Gastroesophageal sphincter (tissue), 3 donors: ENCODE measurements at regions not wholly inside any gene's neighbourhood (a gene's known extent, or its start where the extent isn't known, plus 50 kb on each side); places are given as distances from the start of the nearest gene placed in this dataset.

ENCODE experiments used
- EP300 ChIP-seq: sonication (generic); formaldehyde crosslinking; IDR thresholded peaks from one replicate; pipeline ENCODE4 v1.6.1; 2017; ENCODE audit warnings: antibody characterized with exemption, mild to moderate bottlenecking
- POLR2A ChIP-seq, 2 donors: fragments of 450-650 bp; IDR thresholded peaks; one replicate each; pipeline ENCODE4 v1.6.1; 2017; ENCODE audit warnings: antibody characterized with exemption in 2 of 2, mild to moderate bottlenecking in 2 of 2, moderate library complexity in 1 of 2
- POLR2AphosphoS5 ChIP-seq: sonication (generic); formaldehyde crosslinking; IDR thresholded peaks from one replicate; pipeline ENCODE4 v1.6.1; 2017; ENCODE audit warnings: antibody characterized with exemption
- TF ChIP-seq, protein P1 (sequence below), 4 experiments: fragments of 200-600 bp in 2 of 4; fragments of 450-650 bp in 2 of 4; sonication (generic) in 1 of 4; IDR thresholded peaks; one replicate each; pipeline ENCODE4 v1.5.1; 2017 to 2019; ENCODE audit warnings: antibody characterized with exemption in 4 of 4, mild to moderate bottlenecking in 2 of 4, moderate library complexity in 2 of 4

DNA sequence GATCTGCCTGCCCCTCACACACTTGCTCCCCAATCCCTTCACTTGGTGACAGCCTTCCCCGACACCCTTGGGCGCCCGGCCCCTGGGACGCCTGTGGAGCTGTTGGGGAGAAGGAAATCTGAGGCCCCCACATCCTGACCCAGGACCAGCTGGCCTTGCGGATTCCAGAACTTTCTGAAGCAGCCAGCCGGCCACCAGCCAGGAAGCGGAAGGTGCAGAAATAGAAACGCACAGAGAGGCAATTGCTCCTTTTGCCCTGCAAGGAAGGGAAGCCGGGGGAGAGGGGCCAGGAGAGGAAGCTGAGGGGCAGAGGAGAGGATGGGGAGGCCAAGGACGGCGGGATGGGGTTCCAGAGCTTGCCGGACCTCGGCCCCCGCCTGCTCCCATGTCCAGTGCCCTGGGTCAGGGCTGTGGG, 66.7 kb upstream of the LINC01488 start:
- TF ChIP-seq, protein P1, sequence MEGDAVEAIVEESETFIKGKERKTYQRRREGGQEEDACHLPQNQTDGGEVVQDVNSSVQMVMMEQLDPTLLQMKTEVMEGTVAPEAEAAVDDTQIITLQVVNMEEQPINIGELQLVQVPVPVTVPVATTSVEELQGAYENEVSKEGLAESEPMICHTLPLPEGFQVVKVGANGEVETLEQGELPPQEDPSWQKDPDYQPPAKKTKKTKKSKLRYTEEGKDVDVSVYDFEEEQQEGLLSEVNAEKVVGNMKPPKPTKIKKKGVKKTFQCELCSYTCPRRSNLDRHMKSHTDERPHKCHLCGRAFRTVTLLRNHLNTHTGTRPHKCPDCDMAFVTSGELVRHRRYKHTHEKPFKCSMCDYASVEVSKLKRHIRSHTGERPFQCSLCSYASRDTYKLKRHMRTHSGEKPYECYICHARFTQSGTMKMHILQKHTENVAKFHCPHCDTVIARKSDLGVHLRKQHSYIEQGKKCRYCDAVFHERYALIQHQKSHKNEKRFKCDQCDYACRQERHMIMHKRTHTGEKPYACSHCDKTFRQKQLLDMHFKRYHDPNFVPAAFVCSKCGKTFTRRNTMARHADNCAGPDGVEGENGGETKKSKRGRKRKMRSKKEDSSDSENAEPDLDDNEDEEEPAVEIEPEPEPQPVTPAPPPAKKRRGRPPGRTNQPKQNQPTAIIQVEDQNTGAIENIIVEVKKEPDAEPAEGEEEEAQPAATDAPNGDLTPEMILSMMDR (IDR thresholded peaks at IDR 0.05), result no peak
- TF ChIP-seq POLR2A (IDR thresholded peaks at IDR 0.05) (no peak), EP300 (no peak), POLR2AphosphoS5 (no peak)
